ENCODE measurements at regions not wholly inside any gene's neighbourhood (a gene's known extent, or its start where the extent isn't known, plus 50 kb on each side); places are given as distances from the start of the nearest gene placed in this dataset.

DNA sequence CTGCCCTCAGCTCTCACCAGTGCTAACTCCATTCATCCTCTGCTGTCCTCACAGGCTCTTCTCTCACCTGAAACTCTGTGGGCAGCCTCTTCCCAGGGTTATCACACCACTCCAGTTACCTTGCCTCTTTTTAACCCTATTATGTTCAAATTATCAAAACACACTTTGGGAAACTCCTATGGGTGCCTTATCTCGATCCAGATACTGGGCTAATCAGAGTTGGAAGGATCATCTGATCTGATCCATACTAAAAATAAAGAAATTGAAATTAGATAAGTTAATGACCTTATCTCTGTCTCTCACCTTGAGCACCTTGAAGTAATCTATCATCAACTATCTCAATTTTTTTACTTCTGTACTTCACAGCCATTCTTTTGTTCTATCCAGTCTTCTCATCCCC is 300.5 kb upstream of the ISL1 start:
- H3K36me3 ChIP-seq (ENCODE audit: insufficient read depth in 1 of 2, low read depth in 1 of 2), result no peaks in the 10 kb centered on the region
- TF ChIP-seq, protein P1, sequence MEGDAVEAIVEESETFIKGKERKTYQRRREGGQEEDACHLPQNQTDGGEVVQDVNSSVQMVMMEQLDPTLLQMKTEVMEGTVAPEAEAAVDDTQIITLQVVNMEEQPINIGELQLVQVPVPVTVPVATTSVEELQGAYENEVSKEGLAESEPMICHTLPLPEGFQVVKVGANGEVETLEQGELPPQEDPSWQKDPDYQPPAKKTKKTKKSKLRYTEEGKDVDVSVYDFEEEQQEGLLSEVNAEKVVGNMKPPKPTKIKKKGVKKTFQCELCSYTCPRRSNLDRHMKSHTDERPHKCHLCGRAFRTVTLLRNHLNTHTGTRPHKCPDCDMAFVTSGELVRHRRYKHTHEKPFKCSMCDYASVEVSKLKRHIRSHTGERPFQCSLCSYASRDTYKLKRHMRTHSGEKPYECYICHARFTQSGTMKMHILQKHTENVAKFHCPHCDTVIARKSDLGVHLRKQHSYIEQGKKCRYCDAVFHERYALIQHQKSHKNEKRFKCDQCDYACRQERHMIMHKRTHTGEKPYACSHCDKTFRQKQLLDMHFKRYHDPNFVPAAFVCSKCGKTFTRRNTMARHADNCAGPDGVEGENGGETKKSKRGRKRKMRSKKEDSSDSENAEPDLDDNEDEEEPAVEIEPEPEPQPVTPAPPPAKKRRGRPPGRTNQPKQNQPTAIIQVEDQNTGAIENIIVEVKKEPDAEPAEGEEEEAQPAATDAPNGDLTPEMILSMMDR (IDR thresholded peaks at IDR 0.05), result no peak
- H3K4me1 ChIP-seq, result no peaks in the 10 kb centered on the region
- intact Hi-C loops (cut with DNase I), result no loop called here
- 48 to 64% (median 54%) methylated on average over 1 of the region's 1 CpG for WGBS, 3 donors
- no peak overlapping the region for H3K27ac ChIP-seq
- ATAC-seq (no peak), DNase-seq (no peak)
- H3K4me3 ChIP-seq, result no peak overlapping the region
- no peaks in the 10 kb centered on the region for H3K9me3 ChIP-seq
- H3K27me3 ChIP-seq (ENCODE audit: insufficient read depth in 3 of 3, low read length in 2 of 3), result no peaks in the 10 kb centered on the region

DNA sequence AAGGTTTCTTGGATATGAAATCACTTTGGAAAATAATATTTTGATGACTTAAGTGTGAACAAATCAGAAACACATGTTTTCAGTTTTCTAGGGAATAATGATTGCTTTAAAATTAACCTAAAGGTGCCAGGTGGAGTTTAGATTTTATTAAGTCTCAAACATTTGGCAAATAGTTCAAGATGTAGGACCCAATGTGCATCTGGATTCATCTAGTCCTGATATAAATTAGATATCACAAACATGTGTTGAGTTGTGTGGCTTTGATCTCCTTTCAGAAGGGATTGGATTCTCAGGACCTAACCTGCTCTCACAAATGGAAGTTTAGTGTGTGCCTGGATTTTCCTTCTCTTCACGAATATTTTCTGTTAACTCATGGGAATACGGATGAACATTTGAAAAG is 291.4 kb upstream of the ISL1 start:
- TF ChIP-seq, protein P1 (IDR thresholded peaks at IDR 0.05), result no peak
- Histone ChIP-seq H3K9me3 (no peaks in the 10 kb centered on the region), H3K27ac (no peak overlapping the region), H3K4me1 (no peaks in the 10 kb centered on the region), H3K36me3 (ENCODE audit: insufficient read depth in 1 of 2, low read depth in 1 of 2) (no peaks in the 10 kb centered on the region), H3K4me3 (no peak overlapping the region), H3K27me3 (ENCODE audit: insufficient read depth in 3 of 3, low read length in 2 of 3) (no peaks in the 10 kb centered on the region)
- intact Hi-C loops (cut with DNase I), result no loop called here
- ATAC-seq (no peak), DNase-seq (no peak)
- 67 to 80% (median 73%) methylated on average over 2 of the region's 2 CpGs for WGBS, 3 donors

- TF ChIP-seq, protein P1 (IDR thresholded peaks at IDR 0.05), result no peak
- H3K27me3 ChIP-seq (ENCODE audit: insufficient read depth in 3 of 3, low read length in 2 of 3), result no peaks in the 10 kb centered on the region
- no peaks in the 10 kb centered on the region for H3K4me1 ChIP-seq
- DNase-seq (no peak), ATAC-seq (no peak)
- 50 to 53% (median 51%) methylated on average over 8 of the region's 8 CpGs for WGBS, 3 donors
- H3K36me3 ChIP-seq (ENCODE audit: insufficient read depth in 1 of 2, low read depth in 1 of 2), result no peaks in the 10 kb centered on the region
- H3K27ac ChIP-seq, result no peak overlapping the region
- no peaks in the 10 kb centered on the region for H3K9me3 ChIP-seq
- H3K4me3 ChIP-seq, result no peak overlapping the region
- intact Hi-C loops (cut with DNase I), result no loop called here
These were observed 287.8 kb upstream of the ISL1 start for GRCh38 chr5:51095486-51095885.

- 81 to 85% (median 85%) methylated on average over 3 of the region's 3 CpGs for WGBS, 3 donors
- Histone ChIP-seq H3K36me3 (ENCODE audit: insufficient read depth in 1 of 2, low read depth in 1 of 2) (no peaks in the 10 kb centered on the region), H3K4me3 (no peak overlapping the region), H3K9me3 (no peaks in the 10 kb centered on the region), H3K4me1 (no peaks in the 10 kb centered on the region), H3K27ac (no peak overlapping the region), H3K27me3 (ENCODE audit: insufficient read depth in 3 of 3, low read length in 2 of 3) (no peaks in the 10 kb centered on the region)
- TF ChIP-seq, protein P1 (IDR thresholded peaks at IDR 0.05), result no peak
- DNase-seq (no peak), ATAC-seq (no peak)
- intact Hi-C loops (cut with DNase I), result no loop called here
These were observed 286.4 kb upstream of the ISL1 start for GRCh38 chr5:51096859-51097258.

GRCh38 chr5:51099173-51099853 is 283.9 kb upstream of the ISL1 start:
- WGBS, 3 donors, result 79 to 86% (median 79%) methylated on average over 6 of the region's 6 CpGs
- Histone ChIP-seq H3K9me3 (no peaks in the 10 kb centered on the region), H3K27me3 (ENCODE audit: insufficient read depth in 3 of 3, low read length in 2 of 3) (no peaks in the 10 kb centered on the region), H3K4me1 (no peaks in the 10 kb centered on the region), H3K36me3 (ENCODE audit: insufficient read depth in 1 of 2, low read depth in 1 of 2) (no peaks in the 10 kb centered on the region), H3K27ac (no peak overlapping the region), H3K4me3 (no peak overlapping the region)
- ATAC-seq (no peak), DNase-seq (no peak)
- intact Hi-C loops (cut with DNase I), result no loop called here
- TF ChIP-seq, protein P1 (IDR thresholded peaks at IDR 0.05), result no peak
